HL-60 (cell line): ENCODE measurements at regions not wholly inside any gene's neighbourhood (a gene's known extent, or its start where the extent isn't known, plus 50 kb on each side); places are given as distances from the start of the nearest gene placed in this dataset.

Experiments used
- DNase-seq, 2 experiments: peaks; one replicate each; pipeline ENCODE4 v3.0.0-alpha.2; 2010 to 2020; ENCODE audit warnings: low read depth in 1 of 2, low spot score in 1 of 2
- H3K27ac ChIP-seq: fragments of 250-450 bp; sonication (Bioruptor Pico); replicated peaks from 2 replicates; pipeline ENCODE4 v1.5.1; 2020; ENCODE audit warnings: mild to moderate bottlenecking, moderate library complexity
- H3K27me3 ChIP-seq: fragments of 250-450 bp; sonication (Bioruptor Pico); 2 replicates; pipeline ENCODE4 v1.5.1; 2021; ENCODE audit warnings: mild to moderate bottlenecking, moderate library complexity; ENCODE audit not compliant: insufficient read depth, poor library complexity, severe bottlenecking
- H3K4me3 ChIP-seq: replicated peaks from 2 replicates; pipeline ENCODE4 v1.5.1; 2011; ENCODE audit warnings: mild to moderate bottlenecking, control low read depth, low read length; ENCODE audit not compliant: insufficient read depth
- GABPA ChIP-seq: IDR thresholded peaks from 2 replicates; pipeline ENCODE4 v1.6.1; 2012; ENCODE audit warnings: low read depth
- POLR2AphosphoS5 ChIP-seq: IDR thresholded peaks from 2 replicates; pipeline ENCODE4 v1.6.1; 2012; ENCODE audit warnings: low read depth
- SPI1 ChIP-seq: IDR thresholded peaks from 2 replicates; pipeline ENCODE4 v1.6.1; 2012; ENCODE audit warnings: low read depth, mild to moderate bottlenecking, borderline replicate concordance
- TF ChIP-seq, protein P1 (sequence below): IDR thresholded peaks from 2 replicates; pipeline ENCODE4 v1.6.1; 2012; ENCODE audit warnings: low read depth; ENCODE audit not compliant: insufficient replicate concordance
- TF ChIP-seq, protein P2 (sequence below): IDR thresholded peaks from one replicate; pipeline ENCODE4 v1.5.1; 2011; ENCODE audit warnings: low read length, control low read depth, inconsistent platforms; ENCODE audit not compliant: insufficient read depth

DNA sequence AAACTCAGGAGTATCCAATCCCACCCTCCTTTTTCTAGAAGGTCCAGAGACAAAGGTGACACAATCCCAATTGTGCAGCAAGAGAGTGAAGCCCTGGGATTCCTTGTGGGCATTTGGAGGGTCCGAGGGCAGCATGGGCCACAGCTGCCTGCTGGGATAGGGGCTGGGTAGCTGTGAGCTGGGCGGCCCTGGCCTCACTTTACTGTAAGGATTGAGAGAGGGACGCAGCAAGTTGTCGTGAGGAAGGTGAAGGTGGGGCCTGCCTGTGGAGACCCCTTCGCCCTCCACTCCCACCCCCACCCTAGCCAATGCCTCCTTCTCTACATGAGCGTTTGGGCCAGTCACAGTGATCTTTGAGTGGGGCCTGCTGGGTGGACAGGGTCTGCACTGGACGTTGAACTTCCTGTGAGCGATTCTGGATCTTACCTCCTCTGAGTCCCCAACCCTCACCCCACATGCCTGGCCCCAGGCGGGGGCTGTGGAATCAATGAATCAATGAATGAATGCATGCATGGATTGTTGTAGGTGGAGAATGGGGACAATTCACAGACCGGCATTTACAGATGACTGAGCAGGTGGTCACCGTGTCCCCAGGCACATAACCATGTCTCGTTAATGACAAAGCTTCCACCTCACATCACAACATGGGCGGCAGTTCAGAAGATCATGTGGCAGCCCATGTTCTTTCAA lies 107.2 kb downstream of the INHBB start:
- H3K4me3 ChIP-seq, result no peak overlapping the region
- no peaks in the 10 kb centered on the region for H3K27me3 ChIP-seq
- no peak for TF ChIP-seq POLR2AphosphoS5
- H3K27ac ChIP-seq, result no peak overlapping the region
- no peak for DNase-seq

DNA sequence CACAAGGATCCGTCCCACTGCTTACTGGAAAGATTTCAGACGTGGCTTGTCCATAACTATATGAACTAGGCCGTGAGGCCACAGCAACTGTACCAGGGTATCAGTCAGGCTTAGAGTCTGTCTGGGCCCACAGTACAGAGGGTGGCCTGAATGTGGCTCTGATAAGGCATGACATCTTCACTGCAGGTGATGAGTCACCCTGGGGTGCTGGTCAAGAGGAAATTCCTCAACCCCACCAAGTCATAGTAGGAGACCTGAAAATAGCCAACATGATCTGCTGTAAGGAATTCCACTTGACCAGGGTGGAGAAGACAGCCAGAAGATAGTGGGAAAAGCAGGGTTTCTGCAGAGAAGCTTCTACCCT lies 107.7 kb downstream of the INHBB start:
- no peak for TF ChIP-seq POLR2AphosphoS5
- TF ChIP-seq, protein P1, sequence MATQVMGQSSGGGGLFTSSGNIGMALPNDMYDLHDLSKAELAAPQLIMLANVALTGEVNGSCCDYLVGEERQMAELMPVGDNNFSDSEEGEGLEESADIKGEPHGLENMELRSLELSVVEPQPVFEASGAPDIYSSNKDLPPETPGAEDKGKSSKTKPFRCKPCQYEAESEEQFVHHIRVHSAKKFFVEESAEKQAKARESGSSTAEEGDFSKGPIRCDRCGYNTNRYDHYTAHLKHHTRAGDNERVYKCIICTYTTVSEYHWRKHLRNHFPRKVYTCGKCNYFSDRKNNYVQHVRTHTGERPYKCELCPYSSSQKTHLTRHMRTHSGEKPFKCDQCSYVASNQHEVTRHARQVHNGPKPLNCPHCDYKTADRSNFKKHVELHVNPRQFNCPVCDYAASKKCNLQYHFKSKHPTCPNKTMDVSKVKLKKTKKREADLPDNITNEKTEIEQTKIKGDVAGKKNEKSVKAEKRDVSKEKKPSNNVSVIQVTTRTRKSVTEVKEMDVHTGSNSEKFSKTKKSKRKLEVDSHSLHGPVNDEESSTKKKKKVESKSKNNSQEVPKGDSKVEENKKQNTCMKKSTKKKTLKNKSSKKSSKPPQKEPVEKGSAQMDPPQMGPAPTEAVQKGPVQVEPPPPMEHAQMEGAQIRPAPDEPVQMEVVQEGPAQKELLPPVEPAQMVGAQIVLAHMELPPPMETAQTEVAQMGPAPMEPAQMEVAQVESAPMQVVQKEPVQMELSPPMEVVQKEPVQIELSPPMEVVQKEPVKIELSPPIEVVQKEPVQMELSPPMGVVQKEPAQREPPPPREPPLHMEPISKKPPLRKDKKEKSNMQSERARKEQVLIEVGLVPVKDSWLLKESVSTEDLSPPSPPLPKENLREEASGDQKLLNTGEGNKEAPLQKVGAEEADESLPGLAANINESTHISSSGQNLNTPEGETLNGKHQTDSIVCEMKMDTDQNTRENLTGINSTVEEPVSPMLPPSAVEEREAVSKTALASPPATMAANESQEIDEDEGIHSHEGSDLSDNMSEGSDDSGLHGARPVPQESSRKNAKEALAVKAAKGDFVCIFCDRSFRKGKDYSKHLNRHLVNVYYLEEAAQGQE, result no peak
- TF ChIP-seq GABPA, result no peak
- TF ChIP-seq, protein P2, sequence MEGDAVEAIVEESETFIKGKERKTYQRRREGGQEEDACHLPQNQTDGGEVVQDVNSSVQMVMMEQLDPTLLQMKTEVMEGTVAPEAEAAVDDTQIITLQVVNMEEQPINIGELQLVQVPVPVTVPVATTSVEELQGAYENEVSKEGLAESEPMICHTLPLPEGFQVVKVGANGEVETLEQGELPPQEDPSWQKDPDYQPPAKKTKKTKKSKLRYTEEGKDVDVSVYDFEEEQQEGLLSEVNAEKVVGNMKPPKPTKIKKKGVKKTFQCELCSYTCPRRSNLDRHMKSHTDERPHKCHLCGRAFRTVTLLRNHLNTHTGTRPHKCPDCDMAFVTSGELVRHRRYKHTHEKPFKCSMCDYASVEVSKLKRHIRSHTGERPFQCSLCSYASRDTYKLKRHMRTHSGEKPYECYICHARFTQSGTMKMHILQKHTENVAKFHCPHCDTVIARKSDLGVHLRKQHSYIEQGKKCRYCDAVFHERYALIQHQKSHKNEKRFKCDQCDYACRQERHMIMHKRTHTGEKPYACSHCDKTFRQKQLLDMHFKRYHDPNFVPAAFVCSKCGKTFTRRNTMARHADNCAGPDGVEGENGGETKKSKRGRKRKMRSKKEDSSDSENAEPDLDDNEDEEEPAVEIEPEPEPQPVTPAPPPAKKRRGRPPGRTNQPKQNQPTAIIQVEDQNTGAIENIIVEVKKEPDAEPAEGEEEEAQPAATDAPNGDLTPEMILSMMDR, result no peak
- no peak for TF ChIP-seq SPI1
- Histone ChIP-seq H3K27ac (no peak overlapping the region), H3K27me3 (no peaks in the 10 kb centered on the region), H3K4me3 (no peak overlapping the region)
- DNase-seq, result no peak

DNA sequence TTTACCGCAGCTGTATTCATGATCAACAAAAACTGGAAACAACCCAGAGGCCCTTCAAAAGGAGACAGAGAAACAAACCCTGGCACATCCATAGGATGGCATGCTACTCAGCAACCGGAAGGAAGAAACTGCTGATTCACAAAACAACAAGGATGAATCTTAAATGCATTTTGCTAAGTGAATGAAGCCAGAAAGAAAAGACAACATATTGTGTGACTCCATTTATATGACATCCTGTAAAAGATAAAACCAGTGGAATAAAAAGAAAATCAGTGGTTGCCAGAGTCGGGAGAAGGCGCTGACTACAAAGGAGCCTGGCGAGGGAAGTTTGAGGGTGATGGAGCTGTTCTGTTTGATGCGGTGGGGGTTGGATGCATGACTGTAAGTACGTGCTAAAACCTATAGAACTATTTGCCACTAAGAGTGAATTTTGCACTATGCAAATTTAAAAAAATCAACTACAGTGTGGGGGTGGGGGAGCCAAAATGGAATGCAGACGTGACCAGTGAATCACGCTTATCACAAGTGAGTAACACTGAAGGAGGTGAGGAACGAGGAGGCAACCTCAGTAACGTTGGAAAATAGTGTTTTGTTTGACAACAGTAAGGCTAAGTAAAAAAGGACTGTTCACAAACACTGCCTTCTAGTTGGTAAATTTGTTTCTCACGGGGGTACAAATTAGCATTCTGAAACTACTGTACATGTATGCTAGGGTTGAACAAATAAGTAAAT lies 108.9 kb downstream of the INHBB start:
- H3K27me3 ChIP-seq, result no peaks in the 10 kb centered on the region

More for the DNA sequence above, 108.9 kb downstream of the INHBB start:
- no peak for TF ChIP-seq SPI1
- TF ChIP-seq GABPA, result no peak
- no peak for TF ChIP-seq POLR2AphosphoS5
- TF ChIP-seq, protein P1, result no peak
- TF ChIP-seq, protein P2, result no peak
- DNase-seq, result no peak
- no peak overlapping the region for H3K4me3 ChIP-seq
- H3K27ac ChIP-seq, result no peak overlapping the region
